ENCODE measurements at regions not wholly inside any gene's neighbourhood (a gene's known extent, or its start where the extent isn't known, plus 50 kb on each side); places are given as distances from the start of the nearest gene placed in this dataset.

DNA sequence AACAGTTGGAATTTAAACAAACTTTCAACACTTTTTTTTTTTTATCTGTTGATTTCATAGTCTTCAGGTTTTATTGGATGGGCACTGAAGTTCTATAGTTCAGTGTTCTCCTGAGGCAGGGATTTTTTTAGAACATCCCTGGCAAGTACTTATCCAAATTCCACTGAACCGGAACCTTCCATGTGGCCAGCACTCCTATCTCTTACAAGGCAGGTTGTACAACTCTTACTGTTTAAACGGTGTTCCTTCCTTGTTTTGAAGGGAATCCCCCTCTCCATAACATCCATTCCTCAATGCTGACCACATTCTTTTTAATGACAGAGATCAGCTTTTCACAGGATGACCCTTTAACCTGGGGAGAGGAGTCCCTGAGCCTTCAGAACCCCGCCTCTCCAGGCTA is 238.9 kb upstream of the CTBP2 start:
- no peak for DNase-seq (ENCODE audit: low read depth)

DNA sequence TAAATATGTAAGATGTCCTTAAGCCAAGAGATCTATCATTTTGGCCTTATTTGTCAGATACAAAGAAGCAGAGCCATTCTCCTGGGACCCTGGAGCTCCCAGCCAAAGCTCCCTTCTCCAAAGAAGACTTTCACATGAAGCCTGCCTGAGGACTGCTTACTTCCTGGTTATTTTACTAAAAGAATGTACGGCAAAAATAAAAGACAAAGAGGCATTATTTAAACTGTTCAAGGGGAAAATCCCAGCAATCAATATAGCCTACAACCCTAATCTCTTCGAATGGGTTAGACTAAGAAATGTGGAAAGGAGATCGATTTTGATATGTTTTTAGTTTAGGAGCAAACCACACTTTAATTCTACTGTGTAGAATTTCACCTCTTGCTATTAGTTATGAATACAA is 237.9 kb upstream of the CTBP2 start:
- DNase-seq (ENCODE audit: low read depth) = no peak

DNA sequence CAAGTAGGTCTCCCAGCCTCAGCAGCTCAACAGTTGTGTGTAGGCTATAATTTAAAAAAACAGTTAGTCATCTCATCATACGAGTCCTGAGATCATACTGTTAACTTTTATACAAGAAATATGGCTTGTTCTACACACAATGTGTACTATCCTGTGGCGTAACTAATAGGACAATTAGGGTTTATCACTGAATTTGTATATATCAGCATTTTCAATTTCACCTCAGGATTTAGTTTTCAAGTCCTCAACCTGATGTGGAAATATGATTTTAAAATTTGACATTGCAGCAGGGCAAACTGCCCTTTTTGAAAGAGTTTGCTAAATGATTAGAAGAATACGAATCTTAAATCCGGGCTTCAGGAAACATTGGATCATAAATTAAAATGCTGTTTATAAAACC is 237.2 kb upstream of the CTBP2 start:
- no peak for DNase-seq (ENCODE audit: low read depth)

DNA sequence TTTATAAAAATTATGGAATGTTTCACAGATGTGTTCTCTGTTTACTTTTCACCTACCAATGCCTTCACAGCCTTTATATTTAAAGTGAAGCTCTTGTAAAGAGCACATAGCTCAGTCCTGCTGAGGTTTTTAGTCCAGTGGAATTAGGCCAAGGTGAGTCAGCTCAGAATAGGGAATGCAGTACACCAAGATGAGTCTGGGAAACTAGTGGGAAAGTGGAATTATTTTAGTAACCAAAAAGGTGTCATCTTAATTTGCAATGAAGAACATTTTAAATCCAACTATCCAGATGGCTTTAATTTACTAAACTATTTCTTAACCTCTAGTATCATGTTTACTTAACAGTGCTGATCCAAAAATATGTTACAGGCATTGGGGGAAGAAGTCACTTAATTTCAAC is 236.3 kb upstream of the CTBP2 start:
- DNase-seq (ENCODE audit: low read depth) = peak; percentile 60

DNA sequence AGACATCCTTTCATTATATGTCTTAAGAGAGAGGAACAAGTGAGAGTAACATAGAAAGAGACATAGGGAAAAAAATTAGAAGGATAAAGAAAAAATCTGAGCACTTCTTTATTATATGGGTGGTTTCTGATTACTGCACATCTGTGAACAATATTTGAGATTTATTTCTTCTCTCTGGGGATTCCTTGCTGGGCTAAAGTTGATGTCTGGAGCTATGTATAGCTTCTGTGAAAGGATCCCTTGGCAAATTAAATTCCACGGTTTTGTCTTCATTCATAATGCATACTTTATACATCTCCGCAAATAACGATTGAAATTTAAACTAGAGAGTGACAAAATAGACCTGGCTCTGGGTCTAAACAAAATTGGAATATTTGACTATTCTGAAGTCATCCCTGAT is 232.2 kb upstream of the CTBP2 start:
- peak; percentile 26 for DNase-seq (ENCODE audit: low read depth)

DNA sequence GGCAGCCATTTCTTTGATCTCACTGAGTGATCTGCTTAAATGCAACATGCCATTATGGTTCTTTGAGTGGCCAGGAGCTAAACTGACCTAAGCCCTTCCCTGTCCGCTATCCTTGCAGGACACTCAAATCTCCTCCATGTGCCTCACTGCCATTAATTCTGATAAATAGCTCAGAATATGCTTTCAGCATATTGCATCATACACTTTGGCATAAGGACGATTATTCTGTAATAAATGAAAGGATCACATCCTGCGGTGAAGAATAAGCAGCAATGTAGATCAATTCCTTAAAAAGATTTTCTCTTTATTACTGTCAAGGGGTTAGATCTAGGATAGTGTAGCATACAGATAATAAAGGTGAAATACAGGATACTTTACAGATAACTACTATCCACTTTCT is 231.8 kb upstream of the CTBP2 start:
- DNase-seq (ENCODE audit: low read depth) = peak; percentile 10

DNA sequence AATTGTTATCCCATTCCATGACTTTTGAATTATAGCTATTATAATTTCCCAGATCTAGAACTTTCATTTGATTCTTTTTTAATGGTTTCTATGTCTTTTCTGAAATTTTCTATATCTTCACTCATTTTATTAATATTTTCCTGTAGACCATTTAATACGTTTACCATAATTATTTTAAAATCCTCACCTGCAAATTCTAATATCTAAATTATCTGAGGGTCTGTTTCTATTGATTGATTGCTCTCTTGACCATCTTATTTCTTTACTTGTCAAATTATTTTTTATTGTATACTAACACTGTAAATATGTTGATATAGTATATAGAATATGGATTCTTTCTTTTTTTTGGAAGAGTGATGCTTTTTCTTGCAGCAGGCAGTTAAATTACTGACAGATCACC is 229.3 kb upstream of the CTBP2 start:
- no peak for DNase-seq (ENCODE audit: low read depth)

DNA sequence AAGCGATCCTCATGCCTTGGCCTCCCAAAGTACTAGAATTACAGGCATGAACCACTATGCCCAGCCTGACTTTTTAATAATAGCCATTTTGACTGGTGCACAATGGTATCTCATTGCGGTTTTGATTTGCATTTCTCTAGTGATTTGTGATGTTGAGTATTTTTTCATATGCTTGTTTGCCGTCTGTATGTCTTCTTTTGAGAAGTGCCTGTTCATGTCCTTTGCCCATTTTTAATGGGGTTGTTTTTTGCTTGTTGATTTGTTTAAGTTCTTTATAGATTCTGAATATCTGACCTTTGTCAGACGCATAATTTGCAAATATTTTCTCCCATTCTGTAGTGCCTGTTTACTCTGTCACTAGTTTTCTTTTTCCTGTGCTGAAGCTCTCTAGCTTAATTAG is 219.2 kb upstream of the CTBP2 start:
- DNase-seq (ENCODE audit: low read depth) = no peak

DNA sequence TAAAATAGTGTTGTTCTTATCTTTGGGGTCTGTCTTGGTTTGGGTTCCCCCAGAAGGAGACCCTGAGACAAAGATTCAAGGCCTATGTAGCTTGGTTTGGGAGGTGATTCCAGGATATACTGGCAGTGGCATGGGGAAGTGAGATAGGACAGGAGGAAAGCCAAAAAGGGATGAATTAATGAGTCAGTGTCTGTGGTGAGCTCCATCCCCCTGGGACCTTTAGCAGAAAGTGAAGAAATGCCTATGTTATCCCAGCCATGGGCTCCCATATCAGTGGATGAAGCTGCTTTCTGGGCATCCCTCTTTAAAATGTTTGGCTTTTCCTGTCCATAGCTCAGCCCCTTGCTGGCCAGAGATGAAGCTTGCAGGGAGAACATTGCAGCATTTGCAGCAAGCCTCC is 217.0 kb upstream of the CTBP2 start:
- peak; percentile 36 for DNase-seq (ENCODE audit: low read depth)

DNA sequence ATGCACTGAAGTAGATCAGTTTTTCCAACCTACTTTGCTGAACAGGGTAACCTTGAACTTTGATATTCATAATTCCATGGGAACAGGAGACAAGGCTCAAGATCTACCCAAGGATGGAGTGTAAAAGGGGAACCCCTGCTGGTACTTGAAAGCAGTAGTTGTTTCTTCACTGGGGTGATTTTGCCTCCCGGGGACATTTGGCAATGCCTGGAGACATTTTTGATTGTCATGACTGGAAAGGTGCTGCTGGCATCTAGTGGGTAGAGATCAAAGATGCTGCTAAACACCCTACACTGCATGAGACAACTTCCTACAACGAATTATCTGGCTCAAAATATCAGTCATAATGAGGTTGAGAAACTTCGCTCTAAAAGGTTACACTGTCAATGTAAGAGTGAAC is 214.8 kb upstream of the CTBP2 start:
- no peak for DNase-seq (ENCODE audit: low read depth)

DNA sequence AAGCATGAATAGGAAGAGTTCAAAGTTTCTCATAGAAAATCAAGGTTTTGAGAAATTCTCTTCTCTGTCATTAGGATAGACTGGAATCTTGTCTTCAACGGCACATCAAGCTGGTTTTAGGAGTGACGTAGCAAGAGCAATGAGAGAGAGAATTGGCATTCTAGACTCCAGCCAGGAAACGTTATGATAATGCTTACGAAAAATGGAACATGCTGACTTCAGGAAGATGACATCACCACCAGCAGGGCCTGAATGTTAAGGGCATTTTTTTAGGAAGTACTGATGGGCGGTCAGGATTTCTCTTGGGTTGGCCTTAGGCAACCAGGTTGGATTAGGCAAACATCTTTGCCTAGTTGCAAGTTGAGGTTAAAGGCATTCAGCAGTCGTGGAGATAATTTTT is 213.2 kb upstream of the CTBP2 start:
- no peak for DNase-seq (ENCODE audit: low read depth)

DNA sequence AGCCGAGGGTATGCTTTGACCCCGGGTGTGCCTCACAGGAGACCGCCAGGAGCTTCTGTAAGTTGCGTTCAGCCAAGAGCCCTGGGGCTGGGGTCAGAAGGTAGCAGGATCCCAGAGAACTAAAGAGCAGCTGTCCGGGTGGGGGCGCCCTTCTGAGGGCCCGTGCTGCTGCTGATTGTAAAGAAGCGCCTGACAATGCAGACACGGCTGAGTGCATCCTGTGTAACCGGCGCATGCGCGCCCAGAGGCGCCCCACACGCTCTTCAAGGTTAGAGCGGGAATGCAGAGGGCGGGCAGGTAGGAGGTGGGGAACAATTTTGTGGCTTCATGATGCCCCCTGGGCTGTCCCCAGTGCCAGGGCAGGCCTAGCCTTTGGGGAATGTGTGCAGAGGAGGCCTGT is 210.2 kb upstream of the CTBP2 start:
- DNase-seq (ENCODE audit: low read depth) = no peak

DNA sequence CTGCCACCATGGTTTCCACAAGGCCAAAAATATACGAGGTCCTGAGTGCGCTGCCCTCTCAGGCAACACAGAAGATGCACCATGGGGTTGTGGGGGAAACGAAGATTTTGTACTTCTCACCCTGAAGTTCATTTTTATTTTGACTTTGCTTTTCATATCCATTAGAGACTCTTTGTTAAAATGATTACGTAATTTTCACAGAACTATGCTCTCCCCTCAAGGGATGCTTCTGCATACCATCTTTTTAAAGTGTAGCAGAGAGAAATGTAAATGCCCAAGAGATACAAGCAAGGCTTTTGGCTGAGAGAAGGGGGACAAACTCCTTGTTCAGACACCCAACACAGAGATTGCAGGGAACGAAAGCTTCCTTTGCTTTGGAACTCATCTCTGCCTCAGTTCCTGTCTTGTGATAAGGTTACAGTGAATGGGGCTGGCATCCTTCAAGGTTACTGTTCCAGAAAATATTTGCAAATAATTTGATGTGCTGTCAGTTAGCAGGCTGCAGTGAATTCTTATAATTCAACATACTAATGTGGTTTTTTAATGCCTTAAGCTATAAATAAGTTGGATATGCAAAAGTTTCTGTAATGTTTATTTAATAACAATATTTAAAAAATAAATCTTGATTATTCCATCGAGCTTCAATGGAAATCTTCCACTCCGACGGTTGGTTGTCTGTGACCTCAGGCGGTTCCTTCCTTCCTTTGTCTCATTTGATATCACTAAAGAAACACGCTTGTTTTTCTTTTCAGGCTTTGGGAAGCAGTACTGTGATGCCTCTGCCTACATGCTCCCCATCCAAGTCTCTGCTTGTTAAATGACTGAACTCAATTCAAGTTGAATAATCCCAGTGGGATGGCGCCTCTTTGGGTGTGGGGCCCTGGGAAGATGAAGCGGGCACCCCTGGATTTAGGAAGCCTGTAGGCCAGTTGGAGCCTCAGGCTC is 209.3 kb upstream of the CTBP2 start:
- no peak for DNase-seq (ENCODE audit: low read depth)

DNA sequence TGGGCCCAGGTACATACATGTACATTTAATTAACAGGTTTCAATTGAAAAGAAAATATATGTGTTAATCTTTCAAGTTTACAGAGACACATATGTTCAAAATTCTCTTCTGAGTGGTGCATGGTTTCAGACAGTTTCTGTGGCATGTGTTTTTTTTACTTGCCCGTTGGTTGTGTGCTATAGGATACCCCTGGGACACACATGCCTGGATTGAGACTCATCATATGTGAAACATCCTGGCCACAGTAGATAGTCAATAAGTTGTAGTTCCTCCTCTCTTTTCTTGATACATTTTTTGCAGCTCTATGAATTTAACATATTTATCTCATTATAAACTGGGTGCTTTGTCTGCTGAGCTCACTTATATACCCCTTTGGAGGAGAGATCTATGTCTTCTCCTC is 207.8 kb upstream of the CTBP2 start:
- no peak for DNase-seq (ENCODE audit: low read depth)

DNA sequence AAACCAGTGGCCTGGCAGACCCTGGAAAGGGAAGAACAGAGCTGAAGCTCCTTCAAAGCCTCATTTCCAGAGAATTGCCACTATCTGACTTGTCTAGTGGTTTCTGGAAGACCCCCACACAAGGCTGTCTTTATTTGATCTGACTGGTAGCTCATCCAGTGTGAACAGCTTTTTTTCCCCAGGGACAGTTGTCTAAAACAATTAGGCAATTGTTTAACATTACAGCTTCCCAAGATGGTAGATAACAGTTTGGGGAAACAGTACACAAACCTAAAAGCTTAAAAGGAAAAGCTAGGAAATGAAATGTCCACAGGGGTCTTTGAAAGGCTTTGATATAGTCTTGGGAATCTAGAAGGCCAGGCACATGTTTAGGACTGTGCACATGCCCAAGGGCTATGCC is 203.4 kb upstream of the CTBP2 start:
- DNase-seq (ENCODE audit: low read depth) = no peak

DNA sequence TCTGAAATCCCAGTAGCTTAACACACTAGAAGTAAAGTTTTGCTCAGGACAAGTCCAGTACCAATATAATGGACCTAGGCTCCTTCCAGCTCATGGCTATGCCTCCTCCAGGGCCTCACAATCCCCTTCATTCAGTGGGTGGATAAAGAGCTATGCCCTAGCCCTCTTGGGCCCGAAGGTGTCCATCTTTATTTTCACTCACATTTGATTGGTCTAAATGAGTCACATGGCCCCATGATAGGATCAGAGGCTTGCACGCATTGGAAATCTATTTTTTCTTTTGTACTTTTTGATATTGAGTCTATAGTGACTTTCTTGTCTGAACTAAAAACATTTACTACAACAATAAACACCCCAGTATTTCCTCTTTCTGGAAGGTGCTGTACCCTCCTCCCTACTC is 202.6 kb upstream of the CTBP2 start:
- DNase-seq (ENCODE audit: low read depth) = no peak

DNA sequence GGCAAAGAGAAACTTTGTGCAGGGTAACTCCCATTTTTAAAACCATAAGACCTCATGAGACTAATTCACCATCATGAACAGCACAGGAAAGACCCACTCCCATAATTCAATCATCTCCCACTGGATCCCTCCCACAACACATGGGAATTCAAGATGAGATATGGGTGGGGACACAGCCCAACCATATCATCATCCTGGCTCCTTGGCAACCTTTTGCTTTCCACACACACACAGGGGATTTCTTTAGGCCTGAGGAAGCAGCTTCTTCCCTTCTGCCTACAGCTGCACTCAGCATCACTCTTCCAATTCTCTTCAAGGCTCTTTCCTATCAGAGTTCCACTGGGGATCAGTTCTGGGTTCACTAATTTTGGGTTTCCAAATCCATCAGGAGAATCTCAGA is 199.0 kb upstream of the CTBP2 start:
- DNase-seq (ENCODE audit: low read depth) = no peak

DNA sequence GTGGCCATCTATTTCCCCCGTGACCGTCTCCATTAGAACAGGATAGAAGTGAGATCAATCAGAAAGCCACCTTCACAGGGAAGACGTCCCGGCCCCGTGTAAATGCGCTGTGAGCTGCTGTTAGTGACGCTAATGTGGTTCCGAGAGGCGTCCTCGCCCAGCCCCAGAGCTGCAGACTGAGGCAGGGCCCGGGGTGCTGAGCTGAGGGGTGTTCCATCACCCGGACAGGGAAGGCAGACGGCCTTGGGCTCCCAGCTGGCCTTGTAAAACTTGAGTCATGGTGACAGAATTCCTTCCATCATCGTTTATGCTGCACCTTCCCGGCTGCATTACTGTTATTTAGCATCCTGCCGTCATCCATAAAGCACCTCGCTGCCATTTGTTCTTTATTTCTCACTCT is 195.3 kb upstream of the CTBP2 start:
- DNase-seq (ENCODE audit: low read depth) = no peak

DNA sequence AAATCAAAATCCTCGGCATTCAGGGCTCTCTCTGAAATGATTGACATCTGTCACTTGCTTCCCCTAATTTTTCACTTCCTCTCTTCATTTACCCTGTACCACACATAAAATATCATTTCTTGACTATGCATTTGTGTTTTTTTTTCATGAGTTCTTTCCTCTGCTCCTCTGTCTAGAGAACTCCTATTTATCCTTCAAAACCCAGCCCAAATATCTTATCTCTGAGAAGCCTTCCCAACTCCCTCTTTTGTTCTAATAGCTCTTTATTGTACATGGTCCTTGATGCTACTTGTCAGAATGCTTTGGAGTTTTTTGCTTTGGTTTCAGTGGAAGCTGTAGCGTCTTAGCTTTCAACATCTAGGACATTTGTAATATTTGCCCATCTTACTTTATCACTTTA is 190.2 kb upstream of the CTBP2 start:
- DNase-seq (ENCODE audit: low read depth) = no peak

DNA sequence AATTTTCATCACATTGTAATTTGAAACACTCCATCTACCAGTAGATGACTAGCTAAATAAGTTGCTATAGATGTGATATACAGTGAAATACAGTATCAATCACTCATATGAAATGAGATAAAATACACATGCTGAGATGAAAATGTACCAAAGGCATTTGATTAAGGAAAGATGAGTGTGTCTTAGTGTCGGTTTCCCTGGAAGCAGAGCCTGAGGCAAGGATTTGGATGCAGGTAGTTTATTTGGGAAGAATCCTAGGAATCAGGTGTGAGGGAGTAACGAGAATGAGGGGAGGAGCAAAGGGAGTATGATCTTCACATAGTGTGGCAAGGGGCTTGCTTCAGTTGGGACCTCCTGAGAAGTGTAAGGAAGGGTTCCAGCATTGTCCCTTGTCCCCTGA is 188.2 kb upstream of the CTBP2 start:
- no peak for DNase-seq (ENCODE audit: low read depth)

DNA sequence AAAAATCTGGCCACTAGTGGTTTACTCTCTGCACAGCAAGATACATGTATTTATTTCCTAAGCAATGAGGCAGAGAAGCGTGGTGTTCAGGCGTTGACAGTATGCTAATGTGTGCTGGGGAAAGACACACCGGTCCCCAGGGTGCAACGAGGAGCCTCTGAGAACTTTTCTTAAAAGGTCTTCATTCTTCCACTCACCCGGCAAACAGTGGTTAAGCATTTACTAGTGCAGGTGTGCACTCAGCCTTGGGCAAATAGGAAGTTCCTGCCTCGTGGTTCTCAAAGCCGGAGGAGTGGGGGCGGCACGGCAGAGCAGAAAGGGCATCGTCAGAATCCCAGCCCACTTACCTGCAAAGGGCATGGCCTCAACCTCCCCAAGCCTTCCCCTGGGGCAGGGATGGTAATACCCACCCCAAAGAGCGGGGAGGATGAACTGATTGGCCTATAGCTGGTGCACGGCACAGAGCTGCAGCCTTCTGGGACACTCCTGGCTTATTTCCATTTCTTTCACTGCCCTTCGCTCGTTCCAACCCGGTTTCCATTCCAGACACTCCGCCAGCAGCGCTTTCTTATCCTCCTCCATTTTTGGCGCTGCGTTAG is 184.3 kb upstream of the CTBP2 start:
- DNase-seq (ENCODE audit: low read depth) = no peak

DNA sequence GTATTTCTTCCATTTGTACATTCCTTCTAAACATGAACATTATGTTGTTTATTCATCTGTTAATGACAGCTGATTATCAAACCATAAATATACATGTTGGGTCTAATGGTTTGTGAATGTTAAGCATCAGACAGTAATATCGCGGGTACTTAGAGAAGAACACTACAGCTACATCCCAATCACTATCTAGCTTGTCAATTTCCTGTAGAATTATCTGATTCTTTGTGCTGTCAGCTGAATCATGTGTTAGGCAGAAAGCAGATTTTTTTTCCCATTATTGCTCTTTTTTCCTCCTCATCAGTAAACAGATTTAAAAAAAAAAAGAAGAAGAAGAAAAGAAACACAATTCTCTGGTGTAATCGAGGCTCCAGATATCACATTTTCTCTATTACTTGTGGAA is 183.6 kb upstream of the CTBP2 start:
- DNase-seq (ENCODE audit: low read depth) = no peak

DNA sequence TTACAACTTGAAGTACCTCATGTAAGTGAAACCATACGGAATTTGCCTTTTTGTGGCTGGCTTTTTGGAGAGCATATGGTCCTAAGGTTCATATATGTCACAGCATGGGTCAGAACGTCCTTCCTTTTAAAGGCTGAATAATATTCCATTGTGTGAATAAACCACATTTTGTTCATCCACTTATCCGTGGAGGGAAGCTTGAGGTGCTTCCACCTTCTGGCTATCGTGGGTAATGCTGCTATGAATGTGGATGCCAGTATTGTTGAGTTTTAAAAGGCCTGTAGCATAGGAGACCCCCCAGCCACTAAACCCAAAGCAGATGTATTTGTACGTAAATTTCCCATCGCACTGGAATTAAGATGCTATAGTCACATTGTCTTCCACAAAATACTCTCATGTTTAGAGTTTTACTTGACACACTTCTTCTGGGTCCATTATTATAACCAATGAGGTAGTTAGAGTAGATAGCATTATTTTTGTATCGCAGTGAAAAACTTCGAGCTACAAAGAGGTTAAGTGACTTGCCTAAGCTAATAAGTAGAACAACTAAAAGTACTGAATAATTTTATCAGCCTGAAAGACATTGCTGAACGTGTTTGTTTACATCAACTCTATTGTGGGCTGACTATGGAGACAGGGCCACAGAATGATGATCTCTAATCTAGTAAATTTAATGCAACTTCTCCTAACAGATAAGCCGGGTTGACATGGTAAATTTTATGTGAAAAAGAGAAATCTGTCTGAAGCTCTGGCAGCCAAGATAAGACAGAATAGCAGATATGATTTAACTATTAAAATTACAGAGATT is 183.0 kb upstream of the CTBP2 start:
- DNase-seq (ENCODE audit: low read depth) = no peak
